Caki2 (cell line): ENCODE measurements at regions not wholly inside any gene's neighbourhood (a gene's known extent, or its start where the extent isn't known, plus 50 kb on each side); places are given as distances from the start of the nearest gene placed in this dataset.
A peak's percentile ranks its signal among the peaks of the same experiment; 100 is the strongest.
"Not testable (repeated sequence)": the region's sequence is repeated elsewhere in the genome, so short reads cannot be mapped to it uniquely, and the experiment has no call there.

Experiments
- DNase-seq: peaks from one replicate; pipeline ENCODE4 v3.0.0-alpha.2; 2015; ENCODE audit warnings: low read depth
- in situ Hi-C: cut with HindIII; loops from 2 replicates; pipeline ENCODE4 v1.10.0; 2016; ENCODE audit warnings: low sequenced_read_pairs, low pct_unique_long_range_greater_than_20kb, mixed read lengths

DNA sequence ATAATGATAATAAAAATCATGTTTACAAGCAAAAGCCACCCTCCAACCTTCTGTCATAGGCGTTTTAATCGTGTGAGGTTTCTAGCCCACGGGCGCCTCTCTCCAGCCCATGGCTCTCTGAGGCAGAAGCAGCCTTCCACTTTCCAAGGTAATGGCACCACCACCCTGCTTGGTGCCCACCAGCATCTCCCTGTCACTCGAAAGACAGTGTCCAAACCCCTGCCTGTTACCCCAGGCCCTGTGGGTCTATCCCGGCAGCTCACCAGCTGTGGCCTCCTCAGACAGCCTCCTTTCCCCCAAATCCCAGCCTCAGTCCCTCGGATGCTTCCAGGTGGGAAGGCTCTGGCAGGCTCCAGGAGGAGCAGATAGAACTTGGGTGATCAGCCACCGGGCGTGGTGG is 123.8 kb upstream of the LPCAT1 start:
- no peak for DNase-seq
- in situ Hi-C loops: no loop called here

DNA sequence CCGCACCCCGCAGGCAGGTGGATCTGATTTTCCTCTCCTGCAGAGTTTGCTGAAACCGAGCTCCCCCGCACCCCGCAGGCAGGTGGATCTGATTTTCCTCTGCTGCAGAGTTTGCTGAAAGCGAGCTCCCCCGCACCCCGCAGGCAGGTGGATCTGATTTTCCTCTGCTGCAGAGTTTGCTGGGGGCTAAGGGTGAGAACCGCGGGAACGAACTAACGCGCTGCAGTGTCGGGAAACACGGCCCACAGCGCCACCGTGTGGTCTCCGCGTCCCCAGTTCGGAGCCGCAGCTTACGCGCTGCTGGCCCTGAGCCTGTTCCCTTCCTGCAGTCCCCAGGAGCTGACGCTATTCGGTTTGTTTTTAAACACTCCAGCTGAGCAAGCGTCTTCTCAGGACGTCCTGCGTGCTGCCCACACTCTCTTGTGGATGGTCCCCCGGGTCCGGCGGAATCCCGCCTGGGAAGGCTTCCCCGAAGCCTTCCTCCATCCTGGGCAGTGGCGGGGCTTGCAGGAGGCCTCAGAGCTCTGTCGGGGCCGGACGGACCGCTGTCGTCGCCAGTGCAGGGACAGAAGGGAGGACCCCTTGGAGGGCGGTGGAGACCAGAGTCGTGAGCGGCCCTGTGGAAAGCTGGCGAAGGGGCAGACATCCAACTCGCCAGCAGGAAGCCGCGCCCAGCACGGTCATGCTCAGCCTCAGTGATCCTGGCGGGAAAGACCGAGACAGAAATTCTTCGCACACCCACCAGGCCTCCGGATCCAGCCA is 121.2 kb upstream of the LPCAT1 start:
- in situ Hi-C loops: no loop called here

DNA sequence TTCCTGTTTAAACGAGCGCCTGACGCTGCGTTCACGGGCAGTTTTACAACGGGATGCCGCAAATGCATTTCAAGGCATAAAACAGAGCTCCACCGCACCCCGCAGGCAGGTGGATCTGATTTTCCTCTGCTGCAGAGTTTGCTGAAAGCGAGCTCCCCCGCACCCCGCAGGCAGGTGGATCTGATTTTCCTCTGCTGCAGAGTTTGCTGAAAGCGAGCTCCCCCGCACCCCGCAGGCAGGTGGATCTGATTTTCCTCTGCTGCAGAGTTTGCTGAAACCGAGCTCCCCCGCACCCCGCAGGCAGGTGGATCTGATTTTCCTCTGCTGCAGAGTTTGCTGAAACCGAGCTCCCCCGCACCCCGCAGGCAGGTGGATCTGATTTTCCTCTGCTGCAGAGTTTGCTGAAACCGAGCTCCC is 120.6 kb upstream of the LPCAT1 start:
- in situ Hi-C loops, DNase-seq: not testable (repeated sequence)

More for the DNA sequence above, 121.2 kb upstream of the LPCAT1 start:
- DNase-seq: peak; percentile 65

GRCh38 chr5:1643651-1644392 is 120.1 kb upstream of the LPCAT1 start:
- in situ Hi-C loops: no loop called here
- DNase-seq: no peak

DNA sequence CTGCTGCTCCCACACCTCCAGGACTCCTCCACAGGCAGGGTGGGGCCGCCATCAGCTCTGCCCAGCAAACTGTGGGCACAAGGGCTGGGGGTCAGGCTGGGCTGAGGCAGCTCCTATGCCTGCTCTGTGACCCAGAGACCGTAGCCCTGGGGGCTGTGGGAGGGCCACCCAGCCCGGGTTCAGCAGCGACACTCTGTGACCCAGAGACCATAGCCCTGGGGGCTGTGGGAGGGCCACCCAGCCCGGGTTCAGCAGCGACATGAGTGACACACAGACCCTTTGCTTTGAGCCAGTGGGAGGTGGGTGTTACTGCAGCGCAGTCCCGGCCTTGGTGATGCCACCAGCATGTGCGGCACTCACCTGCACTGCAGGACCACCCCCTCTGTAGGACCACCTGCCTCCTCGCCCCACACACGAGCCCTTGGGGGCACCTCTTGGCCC is 118.9 kb upstream of the LPCAT1 start:
- DNase-seq: no peak
- in situ Hi-C loops: no loop called here

DNA sequence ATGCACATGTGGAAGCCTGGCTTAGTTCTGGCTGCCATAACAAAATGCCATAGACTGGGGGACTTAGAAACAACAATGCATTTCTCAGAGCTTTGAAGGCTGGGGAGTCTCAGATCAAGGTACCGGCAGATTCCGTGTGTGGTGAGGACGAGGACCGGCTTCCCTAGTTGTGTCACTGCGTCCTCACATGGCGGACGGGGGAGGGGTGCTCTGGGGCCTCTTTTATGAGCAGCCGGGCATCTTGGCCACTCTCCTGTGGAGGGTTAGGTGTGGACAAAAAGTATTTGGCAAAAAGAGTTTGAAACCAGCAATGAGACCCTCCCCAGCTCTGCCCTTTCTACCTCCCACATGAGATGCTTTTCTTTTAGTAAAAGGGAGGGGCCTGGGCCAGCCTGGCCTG is 118.5 kb upstream of the LPCAT1 start:
- in situ Hi-C loops: no loop called here
- DNase-seq: no peak

DNA sequence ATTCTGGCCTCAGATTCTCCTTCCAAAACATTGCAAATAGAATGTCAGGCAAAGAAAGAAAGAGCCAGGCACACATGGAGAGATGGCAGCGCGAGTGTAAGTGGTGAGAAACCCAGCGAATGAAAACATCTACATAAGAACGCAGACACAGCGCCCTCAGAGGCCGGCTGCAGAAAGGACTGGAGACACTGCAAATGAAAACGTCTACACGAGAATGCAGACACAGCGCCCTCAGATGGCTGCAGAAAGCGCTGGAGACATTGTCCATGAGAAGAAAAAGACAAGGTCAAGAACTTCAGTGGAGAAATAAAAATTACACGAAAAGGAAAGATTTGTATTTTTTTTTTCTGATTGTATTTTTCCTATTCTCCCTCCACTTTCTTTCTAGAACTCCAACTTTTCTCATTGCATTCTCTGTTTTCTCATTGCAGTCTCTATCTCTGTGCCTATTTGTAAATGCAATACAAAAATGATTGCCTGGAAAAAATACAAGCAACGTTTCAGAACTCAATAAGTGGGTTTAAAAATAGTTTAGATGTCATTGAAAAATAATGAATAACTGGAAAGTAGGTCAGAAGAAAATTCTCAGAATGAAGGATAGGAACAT is 117.9 kb upstream of the LPCAT1 start:
- in situ Hi-C loops: no loop called here

DNA sequence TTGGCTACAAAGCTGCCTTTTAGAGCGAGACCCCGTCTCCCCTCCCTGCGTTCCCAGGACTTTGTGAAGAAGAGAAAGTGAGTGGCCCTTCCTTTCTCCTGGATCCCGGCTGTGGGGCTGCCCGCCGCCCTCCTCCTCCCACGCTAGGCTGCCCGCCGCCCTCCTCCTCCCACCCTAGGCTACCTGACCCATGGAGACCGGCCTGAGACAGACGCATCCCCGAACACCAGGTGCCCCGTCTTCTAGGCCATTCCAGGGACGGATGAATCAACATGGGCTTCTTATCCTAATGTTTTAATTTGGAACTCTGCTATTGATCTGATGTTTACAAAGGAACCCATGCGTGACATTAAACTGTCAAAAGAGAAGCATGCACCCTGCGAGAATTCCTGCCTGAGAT is 117.3 kb upstream of the LPCAT1 start:
- in situ Hi-C loops: no loop called here
- no peak for DNase-seq

More for the DNA sequence above, 117.9 kb upstream of the LPCAT1 start:
- DNase-seq: peak; percentile 68

DNA sequence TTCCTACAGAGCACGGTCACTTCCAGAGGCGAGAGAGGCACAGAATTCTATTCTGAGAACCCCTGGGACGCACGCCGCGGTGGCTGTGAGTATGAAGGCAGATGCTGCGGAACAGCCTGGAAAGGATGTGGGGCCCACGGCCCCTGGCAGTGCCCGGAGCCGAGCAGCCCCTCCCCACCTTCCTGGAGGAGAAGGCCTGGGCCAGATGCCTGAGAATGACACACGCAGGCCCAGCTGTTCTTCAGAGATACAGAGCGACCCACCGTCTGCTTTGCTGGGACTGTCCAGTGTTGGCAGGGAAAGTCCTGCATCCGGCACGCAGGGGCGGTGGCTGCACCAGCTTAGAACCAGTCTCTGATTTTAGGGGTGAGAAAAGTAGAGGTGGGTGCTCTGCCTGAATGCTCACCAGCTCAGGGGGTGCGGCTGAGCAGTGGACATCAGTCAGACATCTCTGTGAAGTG is 116.7 kb upstream of the LPCAT1 start:
- no peak for DNase-seq
- in situ Hi-C loops: no loop called here

DNA sequence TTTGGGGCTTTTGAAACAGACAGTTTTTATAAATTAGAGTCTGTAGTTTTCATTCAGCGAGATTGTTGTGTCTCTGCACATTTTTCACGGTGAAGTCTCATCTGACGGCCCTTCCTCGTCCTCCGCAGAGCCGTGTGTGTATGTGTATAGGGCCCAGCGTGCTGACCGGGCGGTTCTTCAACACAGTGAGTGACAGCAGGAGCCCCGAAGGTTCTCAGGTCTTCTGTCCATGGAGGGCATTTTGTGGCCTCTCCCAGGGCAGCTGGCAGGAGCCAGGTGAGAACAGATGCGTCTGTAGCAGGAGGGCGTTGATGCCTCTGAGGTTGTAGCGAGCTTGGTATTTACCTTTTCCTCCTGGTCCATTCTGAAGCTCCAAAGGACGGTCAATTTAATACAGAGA is 116.0 kb upstream of the LPCAT1 start:
- in situ Hi-C loops: no loop called here
- DNase-seq: no peak

GRCh38 chr5:1638658-1639400 is 115.1 kb upstream of the LPCAT1 start:
- in situ Hi-C loops: no loop called here
- DNase-seq: no peak

DNA sequence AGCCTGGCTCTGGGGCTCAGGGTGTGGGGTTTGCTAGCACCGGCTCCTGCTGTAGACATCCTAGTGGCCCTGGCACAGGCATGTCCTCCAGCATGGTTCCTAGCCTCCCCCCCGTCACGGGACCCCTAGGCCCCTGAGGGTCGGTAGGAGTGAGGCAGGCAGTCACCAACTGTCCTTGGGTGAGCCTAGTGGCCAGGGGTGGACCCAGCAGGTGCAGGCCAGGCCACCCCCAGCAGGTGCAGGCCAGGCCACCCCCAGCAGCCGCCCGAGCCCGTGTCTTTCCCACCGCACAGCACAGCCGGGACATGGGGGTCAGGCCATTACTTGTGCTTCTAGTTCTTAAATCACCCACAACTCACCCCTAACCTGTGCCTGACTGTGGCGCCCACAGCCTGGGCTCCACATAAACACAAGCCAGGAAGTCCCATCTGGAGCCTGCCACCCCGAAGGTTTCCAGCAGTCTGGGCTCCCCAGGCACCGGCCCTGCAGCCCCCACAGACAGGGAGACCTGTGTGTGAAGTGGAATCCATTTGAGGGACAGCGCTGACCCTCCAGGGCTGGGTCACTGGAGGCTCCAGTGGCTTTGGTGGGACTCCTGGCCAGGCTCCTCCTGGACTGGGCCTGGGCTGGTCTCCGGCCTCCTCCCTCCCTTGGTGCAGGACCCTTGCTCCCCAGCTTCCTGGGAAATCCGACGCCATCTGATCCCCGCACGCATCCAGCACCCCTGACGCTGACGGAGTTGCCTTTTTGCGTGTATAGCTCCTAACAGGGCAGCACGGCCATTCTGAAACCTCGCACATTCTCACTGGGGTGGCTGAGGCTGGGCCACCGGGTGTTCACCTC is 114.1 kb upstream of the LPCAT1 start:
- in situ Hi-C loops: no loop called here
- no peak for DNase-seq

DNA sequence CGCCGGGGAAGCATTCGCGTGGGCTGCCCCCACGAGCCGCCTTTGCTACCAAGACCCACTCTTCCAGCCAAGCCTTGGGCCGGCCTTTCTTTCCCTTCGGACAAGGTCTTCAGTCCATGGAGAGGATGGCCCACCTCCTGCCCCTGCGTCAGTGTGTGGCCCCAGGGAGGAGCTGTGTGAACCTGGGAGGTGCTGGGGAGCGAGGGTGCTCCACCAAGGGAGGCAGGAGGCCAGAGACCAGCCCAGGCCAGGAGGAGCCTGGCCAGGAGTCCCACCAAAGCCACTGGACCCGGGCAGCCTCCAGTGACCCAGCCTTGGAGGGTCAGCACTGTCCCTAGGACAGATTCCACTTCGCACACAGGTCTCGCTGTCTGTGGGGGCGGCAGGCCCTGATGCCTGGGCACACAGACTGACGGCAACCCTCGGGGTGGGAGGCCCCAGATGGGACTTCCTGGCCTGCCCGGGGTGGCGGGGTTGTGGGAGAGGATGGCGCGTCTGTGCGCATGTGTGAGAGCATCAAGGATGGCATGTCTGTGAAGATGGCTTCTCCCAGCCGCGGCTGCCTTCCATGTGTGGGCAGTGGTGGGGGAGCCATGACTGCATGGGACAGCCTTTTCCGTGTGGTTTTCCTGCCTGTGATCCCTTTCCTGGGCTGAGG is 113.3 kb upstream of the LPCAT1 start:
- no peak for DNase-seq
- in situ Hi-C loops: no loop called here

DNA sequence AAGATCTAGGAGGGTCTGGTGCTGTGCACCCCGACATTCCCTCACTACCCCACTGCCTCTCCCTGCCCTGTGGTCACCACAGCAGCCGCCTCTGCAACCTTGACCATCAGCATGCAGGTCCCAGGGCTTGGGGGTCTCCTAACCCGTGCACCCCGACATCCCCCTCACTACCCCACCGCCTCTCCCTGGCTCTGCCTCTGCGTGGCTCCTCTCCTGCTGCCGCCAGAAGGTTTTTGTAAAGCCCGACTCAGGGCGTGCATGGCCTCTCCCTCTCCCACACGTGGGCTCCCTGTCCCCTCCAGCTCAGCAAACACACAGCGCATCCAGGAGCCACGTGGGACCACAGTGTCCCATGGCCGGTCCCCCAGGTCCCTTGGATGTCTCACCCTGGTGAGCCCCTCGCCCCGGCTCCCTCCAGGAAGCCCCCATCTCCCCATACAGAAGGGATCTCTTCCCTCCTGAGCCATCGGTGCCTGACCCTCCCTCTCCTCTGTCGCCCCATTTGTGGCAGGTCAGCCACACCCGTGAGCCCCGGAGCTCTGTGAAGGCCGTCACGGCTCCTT is 112.5 kb upstream of the LPCAT1 start:
- DNase-seq, in situ Hi-C loops: not testable (repeated sequence)

- in situ Hi-C loops, DNase-seq: not testable (repeated sequence)
Measured at GRCh38 chr5:1635477-1635876, 111.7 kb upstream of the LPCAT1 start.

- DNase-seq: no peak
- in situ Hi-C loops: no loop called here
Measured at GRCh38 chr5:1634337-1634661, 110.5 kb upstream of the LPCAT1 start.
